GM12891 (cell line): ENCODE measurements at regions not wholly inside any gene's neighbourhood (a gene's known extent, or its start where the extent isn't known, plus 50 kb on each side); places are given as distances from the start of the nearest gene placed in this dataset.

Experiments used
- DNase-seq: peaks from one replicate; pipeline ENCODE4 v3.0.0; 2011; ENCODE audit warnings: low spot score; ENCODE audit not compliant: insufficient read length
- FAIRE-seq: peaks from 2 replicates; lab custom pipeline; 2011; peaks lifted over from hg19 to GRCh38; lab: Jason Lieb, UNC
- PAX5 ChIP-seq: IDR thresholded peaks from 2 replicates; pipeline ENCODE4 v1.6.1; 2011; ENCODE audit warnings: low read length, moderate library complexity, mild to moderate bottlenecking; ENCODE audit not compliant: insufficient read depth, severe bottlenecking
- POLR2A ChIP-seq: IDR thresholded peaks from 2 replicates; pipeline ENCODE4 v1.6.1; 2011; ENCODE audit warnings: low read depth, low read length, control low read depth
- POLR2AphosphoS5 ChIP-seq: IDR thresholded peaks from 2 replicates; pipeline ENCODE4 v1.6.1; 2011; ENCODE audit warnings: low read depth, low read length, control low read depth
- POU2F2 ChIP-seq: IDR thresholded peaks from 2 replicates; pipeline ENCODE4 v1.6.1; 2011; ENCODE audit warnings: low read depth, mild to moderate bottlenecking, control low read depth, low read length, moderate library complexity
- SPI1 ChIP-seq: IDR thresholded peaks from 2 replicates; pipeline ENCODE4 v1.6.1; 2011; ENCODE audit warnings: low read depth, low read length, control low read depth
- TAF1 ChIP-seq: IDR thresholded peaks from 2 replicates; pipeline ENCODE4 v1.6.1; 2011; ENCODE audit warnings: low read depth, low read length, control low read depth

DNA sequence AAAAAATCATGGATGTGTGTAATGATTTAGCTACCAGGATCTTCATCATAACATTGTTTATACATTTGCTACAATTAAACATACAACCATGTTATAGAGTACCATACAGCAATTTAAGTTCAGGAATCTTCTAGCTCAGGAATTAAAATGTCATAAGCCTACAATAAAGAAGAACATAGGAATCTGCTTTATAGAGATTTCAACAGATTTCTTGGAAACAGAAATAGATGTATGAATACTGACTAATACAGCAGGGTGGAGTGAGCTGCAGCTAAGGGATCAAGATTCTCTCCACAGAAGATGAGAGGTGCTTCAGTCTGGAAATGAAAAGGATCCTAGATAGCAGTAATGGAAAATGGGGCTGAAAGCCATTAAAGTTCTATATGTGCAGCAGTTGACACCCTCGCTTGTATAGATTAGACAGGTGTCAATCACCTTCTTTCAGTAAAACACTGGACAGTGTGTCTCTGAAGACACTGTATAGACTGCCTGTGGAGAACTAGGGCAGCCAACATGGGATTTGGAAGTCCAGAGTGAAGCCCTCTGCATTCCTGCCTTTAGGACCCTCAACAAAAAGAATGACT lies 73.9 kb downstream of the DNTTIP2 start:
- FAIRE-seq (no peak), DNase-seq (no peak)
- no peak for TF ChIP-seq POU2F2
- no peak for TF ChIP-seq TAF1
- no peak for TF ChIP-seq POLR2AphosphoS5
- no peak for TF ChIP-seq POLR2A
- no peak for TF ChIP-seq PAX5
- no peak for TF ChIP-seq SPI1

DNA sequence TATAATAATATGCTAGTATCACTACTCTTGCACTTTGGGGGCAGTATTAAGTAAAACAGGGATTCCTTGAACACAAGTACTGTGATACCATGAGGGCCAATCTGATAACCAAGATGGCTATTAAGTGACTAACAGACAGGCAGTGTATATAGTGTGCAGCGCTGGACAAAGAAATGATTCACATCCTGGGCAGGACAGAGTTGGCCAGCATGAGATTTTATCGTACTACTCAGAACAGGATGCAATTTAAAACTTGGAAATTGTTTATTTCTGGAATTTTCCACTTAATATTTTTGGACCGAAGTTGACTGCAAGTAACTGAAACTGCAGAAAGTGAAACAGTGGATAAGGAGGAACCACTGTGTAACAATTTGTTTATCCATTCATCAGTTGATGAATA lies 74.6 kb downstream of the DNTTIP2 start:
- no peak for DNase-seq
- TF ChIP-seq POU2F2 (no peak), SPI1 (no peak), POLR2AphosphoS5 (no peak), PAX5 (no peak)
- no peak for FAIRE-seq

DNA sequence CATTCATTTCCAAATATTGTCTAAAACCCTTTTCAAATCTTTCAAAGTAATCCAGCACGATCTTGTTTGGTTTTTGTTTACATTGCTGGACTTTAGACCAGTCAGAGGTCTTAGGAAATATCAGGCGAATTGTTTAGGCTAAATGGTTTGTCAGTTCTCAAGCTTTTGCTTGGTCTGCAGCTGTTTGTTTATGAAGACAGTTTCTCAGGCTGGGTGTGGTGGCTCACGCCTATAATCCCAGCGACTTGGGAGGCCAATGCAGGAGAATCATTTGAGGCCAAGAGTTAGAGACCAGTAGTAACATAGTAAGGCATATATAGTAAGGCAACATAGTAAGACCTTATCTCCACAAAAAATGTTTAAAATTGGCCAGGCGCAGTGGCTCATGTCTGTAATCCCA lies 77.5 kb downstream of the DNTTIP2 start:
- no peak for DNase-seq
- no peak for FAIRE-seq
- TF ChIP-seq TAF1: no peak
- no peak for TF ChIP-seq POLR2AphosphoS5

DNA sequence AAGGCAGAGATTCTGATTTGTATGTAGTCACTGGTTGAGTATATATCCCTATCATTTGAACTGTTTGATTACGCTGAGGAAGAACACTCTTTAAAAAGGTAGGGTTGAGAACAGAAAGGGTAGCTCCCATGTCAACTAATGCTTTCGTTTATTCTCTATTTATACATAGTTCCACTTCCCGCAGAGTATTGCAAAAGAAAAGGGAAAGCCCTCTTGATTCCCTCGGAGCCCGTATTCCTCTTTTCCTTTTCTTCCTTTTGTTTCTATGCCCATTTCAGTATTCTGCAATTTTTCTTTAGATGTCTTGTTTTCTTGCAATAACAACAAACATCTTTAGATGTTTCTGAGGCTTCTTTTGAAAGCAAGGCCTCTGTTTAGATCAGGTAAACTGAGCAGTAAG lies 78.2 kb downstream of the DNTTIP2 start:
- FAIRE-seq (no peak), DNase-seq (no peak)
- TF ChIP-seq PAX5: no peak

DNA sequence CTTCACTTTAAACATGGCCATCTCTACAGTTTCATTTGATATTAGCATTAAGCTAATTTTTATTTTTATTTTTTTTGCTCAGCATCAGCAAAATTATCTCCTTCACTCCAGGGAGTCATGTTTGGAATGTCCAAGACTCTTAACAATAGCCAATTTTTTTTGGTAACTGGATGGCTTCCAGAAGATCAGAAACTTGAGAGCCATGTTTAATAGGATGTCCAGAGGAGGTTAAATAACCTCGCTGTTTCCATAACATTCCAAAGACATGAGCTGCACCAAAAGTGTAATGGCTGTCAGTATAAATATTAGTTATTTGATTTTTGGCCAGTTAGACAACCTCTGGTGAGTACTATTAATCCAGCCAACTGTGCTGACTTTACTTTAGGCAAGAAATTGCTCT lies 80.7 kb downstream of the DNTTIP2 start:
- DNase-seq: no peak
- FAIRE-seq: no peak
- TF ChIP-seq PAX5: no peak
- TF ChIP-seq SPI1: no peak
- no peak for TF ChIP-seq POLR2AphosphoS5
- no peak for TF ChIP-seq POLR2A
- TF ChIP-seq TAF1: no peak
- TF ChIP-seq POU2F2: no peak

DNA sequence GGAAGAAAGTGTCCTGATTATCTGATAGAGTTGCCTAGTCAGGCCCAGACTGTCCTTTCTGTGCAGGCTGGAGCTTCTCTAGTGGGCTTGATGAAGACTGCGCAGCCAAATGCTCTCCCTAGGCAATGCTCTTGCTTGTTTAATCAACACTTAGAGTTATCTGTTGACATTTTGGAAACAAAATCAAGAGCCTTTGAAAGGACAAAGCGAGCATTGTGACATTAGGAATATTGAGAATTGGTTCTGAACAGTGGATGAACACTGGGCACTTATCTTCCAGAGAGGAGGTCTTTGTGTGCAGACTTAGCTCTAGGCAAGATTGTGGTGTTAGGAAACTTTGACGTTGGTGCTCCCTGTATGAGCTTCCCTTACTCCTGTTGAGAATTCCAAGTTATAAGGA lies 94.5 kb downstream of the DNTTIP2 start:
- no peak for FAIRE-seq
- TF ChIP-seq POU2F2 (no peak), TAF1 (no peak), SPI1 (no peak), POLR2A (no peak), PAX5 (no peak), POLR2AphosphoS5 (no peak)
- DNase-seq: no peak

DNA sequence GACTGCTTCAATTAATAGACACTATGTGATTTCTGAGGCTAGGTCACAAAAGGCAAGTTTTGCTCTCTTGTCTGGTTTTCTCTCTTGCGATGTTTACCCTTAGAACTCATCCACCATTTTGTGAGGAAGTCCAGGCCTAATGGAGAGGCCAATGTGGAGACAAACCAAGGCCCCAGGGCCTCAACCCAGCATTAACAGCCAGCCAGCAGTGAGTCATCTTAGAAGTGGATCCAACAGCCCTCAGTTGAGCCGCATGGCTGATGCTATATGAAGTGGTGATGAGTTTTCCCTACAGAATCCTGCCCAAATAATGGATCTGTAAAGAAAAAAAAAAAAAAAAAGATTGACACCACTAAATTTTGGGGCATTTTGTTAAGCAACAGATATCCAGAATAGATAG lies 95.1 kb downstream of the DNTTIP2 start:
- FAIRE-seq (no peak), DNase-seq (no peak)
- TF ChIP-seq POU2F2 (no peak), POLR2AphosphoS5 (no peak), SPI1 (no peak), PAX5 (no peak), TAF1 (no peak), POLR2A (no peak)

DNA sequence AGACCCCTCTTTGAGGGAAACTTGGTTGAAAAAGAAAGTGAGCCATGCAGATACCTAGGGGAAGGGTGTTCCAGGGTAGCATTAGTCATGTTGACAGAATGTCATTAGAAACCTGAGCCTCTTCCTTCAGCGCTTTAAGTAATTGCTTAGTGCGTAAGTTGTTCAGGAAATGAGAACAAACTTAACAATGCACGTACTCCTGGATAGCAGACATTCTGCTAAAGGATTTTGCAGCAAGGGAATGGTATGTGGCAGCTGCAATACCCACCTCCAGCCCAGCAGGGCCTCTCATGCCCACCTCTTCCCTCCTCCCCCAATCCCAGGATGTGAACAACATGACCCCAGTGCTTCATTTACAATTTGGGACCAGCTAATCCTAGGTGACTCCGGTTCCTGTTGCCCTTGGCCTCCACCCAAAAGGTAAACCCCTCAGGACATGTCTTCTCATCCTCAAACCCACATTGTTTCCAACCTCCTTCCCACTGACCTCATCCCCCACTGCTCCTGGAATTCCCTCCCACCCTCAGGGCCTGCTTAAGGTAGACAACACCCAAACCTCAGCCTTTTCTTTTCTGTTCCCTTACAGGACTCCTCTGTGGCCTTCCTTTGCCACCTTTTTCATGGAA lies 98.0 kb upstream of the BCAR3 start:
- FAIRE-seq (no peak), DNase-seq (no peak)
- TF ChIP-seq POLR2AphosphoS5 (no peak), PAX5 (no peak), TAF1 (no peak), POLR2A (no peak), POU2F2 (no peak), SPI1 (no peak)

DNA sequence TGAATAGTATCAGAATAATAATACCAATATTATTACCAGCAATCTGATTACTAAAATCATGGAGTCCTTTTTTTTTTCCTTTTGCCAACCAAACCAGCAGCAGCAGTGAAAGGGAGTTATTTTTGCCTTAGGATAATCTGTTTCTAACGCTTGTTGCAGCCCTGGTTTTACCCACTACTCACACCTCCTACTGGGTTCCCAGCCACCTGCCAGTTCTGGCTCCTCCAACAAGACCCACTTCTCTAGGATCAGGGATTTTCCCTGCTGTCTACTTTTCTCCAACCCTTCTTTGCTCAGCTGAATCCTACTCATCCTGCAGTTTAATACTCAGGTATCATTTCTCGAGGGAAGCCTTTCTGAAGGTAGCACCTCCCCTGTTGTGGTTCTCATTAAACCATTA lies 96.8 kb upstream of the BCAR3 start:
- TF ChIP-seq PAX5 (no peak), POLR2AphosphoS5 (no peak), SPI1 (no peak), POLR2A (no peak), POU2F2 (no peak), TAF1 (no peak)
- DNase-seq (no peak), FAIRE-seq (no peak)

DNA sequence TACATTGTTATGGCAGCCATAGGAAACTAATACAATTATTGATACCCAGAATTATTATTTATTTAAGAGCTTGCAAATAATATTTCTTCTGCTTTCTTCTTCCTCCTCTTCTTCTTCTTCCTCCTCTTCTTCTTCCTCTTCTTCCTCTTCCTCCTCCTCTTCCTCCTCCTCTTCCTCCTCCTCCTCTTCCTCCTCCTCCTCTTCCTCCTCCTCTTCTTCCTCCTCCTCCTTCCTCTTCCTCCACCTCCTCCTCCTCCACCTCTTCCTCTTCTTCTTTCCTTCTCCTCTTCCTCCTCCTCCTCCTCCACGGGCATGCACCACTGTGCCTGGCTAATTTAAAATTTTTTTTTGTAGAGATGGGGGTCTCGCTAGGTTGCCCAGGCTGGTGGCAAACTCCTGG lies 95.6 kb upstream of the BCAR3 start:
- no peak for TF ChIP-seq TAF1
- no peak for TF ChIP-seq POLR2A
- no peak for TF ChIP-seq POLR2AphosphoS5
- no peak for TF ChIP-seq PAX5
- no peak for FAIRE-seq

More for the DNA sequence above, 95.6 kb upstream of the BCAR3 start:
- DNase-seq: no peak
